ENCODE measurements at regions not wholly inside any gene's neighbourhood (a gene's known extent, or its start where the extent isn't known, plus 50 kb on each side); places are given as distances from the start of the nearest gene placed in this dataset.

DNA sequence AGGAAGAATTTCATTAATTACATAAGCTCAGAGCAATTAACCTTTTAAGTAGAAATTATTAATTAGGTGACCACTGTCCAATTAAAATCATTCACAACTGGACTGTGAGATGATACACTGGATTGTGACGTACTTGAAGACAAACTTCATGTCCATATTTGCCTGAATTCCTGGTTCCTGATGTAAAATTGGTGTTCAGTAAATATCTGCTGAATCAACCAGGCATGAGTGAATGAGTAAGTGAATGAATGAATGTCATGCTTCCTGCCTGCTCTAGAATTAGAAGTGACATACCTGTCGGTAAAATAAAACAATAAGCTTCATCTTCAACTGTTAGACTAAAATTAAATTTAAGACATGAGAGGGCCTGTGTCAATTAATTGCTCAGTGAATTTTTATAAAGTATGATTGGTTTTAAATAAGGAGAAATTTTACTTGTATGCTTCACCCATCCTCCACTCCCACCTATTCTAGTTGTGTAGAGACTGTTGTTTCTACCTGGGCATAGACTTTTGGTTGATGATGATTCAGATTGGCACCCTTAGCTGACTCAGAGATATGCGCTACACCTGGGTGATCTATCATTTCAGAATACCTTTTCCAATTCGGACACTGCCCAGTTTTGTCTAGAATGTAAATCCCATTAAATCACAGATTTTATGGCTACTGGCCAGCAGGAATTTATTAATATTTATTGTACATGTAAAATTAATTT, 56.9 kb upstream of the PTGS2 start:
- TF ChIP-seq CTCF (conservative IDR thresholded peaks at IDR 0.05; ENCODE audit: low read depth, low read length) (no peak), EZH2 (IDR thresholded peaks at IDR 0.05; ENCODE audit: borderline replicate concordance, low read depth, low read length, poor library complexity, severe bottlenecking) (no peak)

Measured in A673 (cell line).